Cardiac muscle cell (in vitro differentiated cells and primary cell): ENCODE measurements at regions not wholly inside any gene's neighbourhood (a gene's known extent, or its start where the extent isn't known, plus 50 kb on each side); places are given as distances from the start of the nearest gene placed in this dataset.
A peak's percentile ranks its signal among the peaks of the same experiment; 100 is the strongest.
"Not testable (repeated sequence)": the region's sequence is repeated elsewhere in the genome, so short reads cannot be mapped to it uniquely, and the experiment has no call there.

Source experiments
- DNase-seq, 2 donors: peaks; one replicate each; pipeline versions ENCODE4 v3.0.0 to v3.0.0-alpha.2; 2010 to 2017; ENCODE audit warnings: low read depth in 1 of 2, low spot score in 1 of 2
- H3K27ac ChIP-seq: fragments of 200-600 bp; sonication (generic); 2 replicates; pipeline ENCODE4 v1.5.1; 2016
- H3K27me3 ChIP-seq: fragments of 200-600 bp; sonication (generic); 2 replicates; pipeline ENCODE4 v1.6.0; 2016; ENCODE audit warnings: control low read depth
- H3K36me3 ChIP-seq: fragments of 200-600 bp; sonication (generic); 2 replicates; pipeline ENCODE4 v1.5.1; 2016; ENCODE audit warnings: control low read depth
- H3K4me1 ChIP-seq: fragments of 200-600 bp; sonication (generic); 2 replicates; pipeline ENCODE4 v1.8.1; 2017; ENCODE audit warnings: low read depth, mild to moderate bottlenecking, mixed run types
- H3K4me3 ChIP-seq: fragments of 200-600 bp; sonication (generic); 2 replicates; pipeline ENCODE4 v1.5.1; 2016; ENCODE audit warnings: mild to moderate bottlenecking
- H3K9me3 ChIP-seq: fragments of 200-600 bp; sonication (generic); 2 replicates; pipeline ENCODE4 v1.5.1; 2017; ENCODE audit warnings: low read depth, mild to moderate bottlenecking, control low read depth
- CTCF ChIP-seq: IDR thresholded peaks from 2 replicates; pipeline ENCODE4 v1.5.1; 2012; ENCODE audit warnings: low read depth, mild to moderate bottlenecking, low read length

GRCh38 chr3:31203960-31204795, 309.7 kb upstream of the GADL1 start:
- DNase-seq: no peak
- no peaks in the 10 kb centered on the region for H3K36me3 ChIP-seq
- no peak for TF ChIP-seq CTCF
- no peaks in the 10 kb centered on the region for H3K9me3 ChIP-seq
- no peak overlapping the region for H3K27ac ChIP-seq
- no peaks in the 10 kb centered on the region for H3K27me3 ChIP-seq
- no peaks in the 10 kb centered on the region for H3K4me1 ChIP-seq
- no peak overlapping the region for H3K4me3 ChIP-seq

GRCh38 chr3:31204796-31205056, 310.3 kb upstream of the GADL1 start:
- not testable (repeated sequence) for H3K9me3 ChIP-seq, H3K4me1 ChIP-seq, H3K27ac ChIP-seq, H3K36me3 ChIP-seq, H3K27me3 ChIP-seq, H3K4me3 ChIP-seq, DNase-seq

GRCh38 chr3:31210068-31210645, 315.7 kb upstream of the GADL1 start:
- DNase-seq: peak in 1 of 2 donors; percentile 42
- Histone ChIP-seq H3K36me3 (no peaks in the 10 kb centered on the region), H3K27ac (no peak overlapping the region), H3K9me3 (no peaks in the 10 kb centered on the region), H3K27me3 (no peaks in the 10 kb centered on the region), H3K4me1 (no peaks in the 10 kb centered on the region), H3K4me3 (no peak overlapping the region)
- peak; percentile 13 for TF ChIP-seq CTCF

GRCh38 chr3:31213869-31214486, 318.7 kb upstream of the STT3B start:
- Histone ChIP-seq H3K4me3 (no peak overlapping the region), H3K27ac (no peak overlapping the region), H3K27me3 (no peaks in the 10 kb centered on the region), H3K4me1 (no peaks in the 10 kb centered on the region), H3K9me3 (no peaks in the 10 kb centered on the region), H3K36me3 (no peaks in the 10 kb centered on the region)
- DNase-seq: no peak
- TF ChIP-seq CTCF: no peak

GRCh38 chr3:31218082-31218481, 314.6 kb upstream of the STT3B start:
- Histone ChIP-seq H3K9me3 (no peaks in the 10 kb centered on the region), H3K27ac (no peak overlapping the region), H3K27me3 (no peaks in the 10 kb centered on the region), H3K4me3 (no peak overlapping the region), H3K36me3 (no peaks in the 10 kb centered on the region), H3K4me1 (no peaks in the 10 kb centered on the region)
- no peak for DNase-seq
- no peak for TF ChIP-seq CTCF
